ENCODE measurements at regions not wholly inside any gene's neighbourhood (a gene's known extent, or its start where the extent isn't known, plus 50 kb on each side); places are given as distances from the start of the nearest gene placed in this dataset.

DNA sequence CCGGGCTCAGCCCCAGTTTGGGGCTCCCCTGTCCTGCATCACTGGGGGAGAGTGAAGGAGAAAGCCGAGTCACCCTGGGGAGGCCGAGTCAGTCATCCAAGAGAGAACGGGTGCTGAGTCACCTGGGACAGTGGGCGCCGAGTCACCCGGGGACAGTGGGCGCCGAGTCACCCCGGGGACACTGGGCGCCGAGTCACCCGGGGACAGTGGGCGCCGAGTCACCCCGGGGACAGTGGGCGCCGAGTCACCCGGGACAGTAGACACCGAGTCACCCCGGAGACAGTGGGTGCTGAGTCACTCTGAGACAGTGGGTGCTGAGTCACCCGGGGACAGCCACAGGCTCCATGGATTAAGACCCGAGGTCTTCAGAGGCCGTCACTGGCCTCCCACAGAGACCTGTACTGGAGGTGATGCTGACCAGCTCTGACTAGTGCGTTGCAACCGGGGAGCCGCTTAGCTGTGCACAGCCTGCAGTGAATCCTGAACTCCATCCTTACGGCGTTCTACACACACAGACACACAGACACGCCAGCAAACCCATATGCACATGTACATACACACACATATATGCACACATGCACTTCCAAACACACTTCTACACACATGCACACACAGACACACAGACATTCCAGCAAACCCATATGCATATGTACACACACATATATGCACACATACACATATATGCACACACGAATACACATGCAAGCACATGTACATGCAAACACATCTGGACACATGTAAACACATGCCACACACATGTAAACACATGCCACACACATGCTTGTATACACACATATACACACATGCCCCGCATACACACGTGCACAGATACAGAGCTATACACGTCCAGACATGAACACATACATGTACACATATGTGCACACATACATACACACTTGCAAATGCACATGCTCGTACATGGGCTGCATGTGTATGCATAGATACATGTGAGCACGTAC is 64.9 kb upstream of the GALNT9 start:
- intact Hi-C loops (cut with DNase I): no loop called here
- no peaks in the 10 kb centered on the region for H3K36me3 ChIP-seq
- H3K4me3 ChIP-seq: no peak overlapping the region
- no peak for DNase-seq (ENCODE audit: low spot score)
- no peak overlapping the region for H3K27ac ChIP-seq
- H3K27me3 ChIP-seq (replicated peaks; ENCODE audit: insufficient read depth): peaks cover 24% of the 10 kb centered on the region
- no peaks in the 10 kb centered on the region for H3K9me3 ChIP-seq
- TF ChIP-seq, protein P1, sequence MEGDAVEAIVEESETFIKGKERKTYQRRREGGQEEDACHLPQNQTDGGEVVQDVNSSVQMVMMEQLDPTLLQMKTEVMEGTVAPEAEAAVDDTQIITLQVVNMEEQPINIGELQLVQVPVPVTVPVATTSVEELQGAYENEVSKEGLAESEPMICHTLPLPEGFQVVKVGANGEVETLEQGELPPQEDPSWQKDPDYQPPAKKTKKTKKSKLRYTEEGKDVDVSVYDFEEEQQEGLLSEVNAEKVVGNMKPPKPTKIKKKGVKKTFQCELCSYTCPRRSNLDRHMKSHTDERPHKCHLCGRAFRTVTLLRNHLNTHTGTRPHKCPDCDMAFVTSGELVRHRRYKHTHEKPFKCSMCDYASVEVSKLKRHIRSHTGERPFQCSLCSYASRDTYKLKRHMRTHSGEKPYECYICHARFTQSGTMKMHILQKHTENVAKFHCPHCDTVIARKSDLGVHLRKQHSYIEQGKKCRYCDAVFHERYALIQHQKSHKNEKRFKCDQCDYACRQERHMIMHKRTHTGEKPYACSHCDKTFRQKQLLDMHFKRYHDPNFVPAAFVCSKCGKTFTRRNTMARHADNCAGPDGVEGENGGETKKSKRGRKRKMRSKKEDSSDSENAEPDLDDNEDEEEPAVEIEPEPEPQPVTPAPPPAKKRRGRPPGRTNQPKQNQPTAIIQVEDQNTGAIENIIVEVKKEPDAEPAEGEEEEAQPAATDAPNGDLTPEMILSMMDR (IDR thresholded peaks at IDR 0.05): no peak
- TF ChIP-seq POLR2A (IDR thresholded peaks at IDR 0.05) (no peak), POLR2AphosphoS5 (IDR thresholded peaks at IDR 0.05) (no peak)
- WGBS: 76% methylated on average over 36 of the region's 36 CpGs
- no peaks in the 10 kb centered on the region for H3K4me1 ChIP-seq (replicated peaks)

DNA sequence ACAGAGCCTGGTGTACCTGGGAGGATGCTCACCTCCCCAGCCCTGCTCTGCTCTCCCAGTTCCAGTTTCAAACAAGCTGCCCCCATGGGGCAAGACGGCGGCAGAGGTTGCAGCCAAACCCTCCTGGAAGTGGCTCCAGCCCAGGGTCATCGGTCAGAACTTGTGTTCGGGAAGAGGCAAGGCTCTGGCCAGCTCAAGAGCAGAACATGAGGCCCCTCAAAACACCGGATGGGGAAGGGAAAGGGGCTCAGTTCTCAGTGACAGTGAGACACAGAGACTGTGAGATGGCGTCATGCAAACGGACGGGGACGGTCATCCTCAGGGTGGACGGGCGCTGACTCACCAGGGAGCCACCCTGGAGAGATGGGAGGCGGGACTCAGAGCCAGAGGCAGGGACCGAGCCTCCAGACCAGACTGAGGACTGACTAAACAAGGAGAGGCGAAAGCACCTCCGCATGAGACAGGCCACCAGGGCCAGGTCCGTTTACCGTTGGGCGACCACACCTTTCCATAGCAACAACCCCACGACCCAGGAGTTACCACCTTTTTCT is 63.9 kb upstream of the GALNT9 start:
- H3K4me1 ChIP-seq (replicated peaks): no peaks in the 10 kb centered on the region
- no peak overlapping the region for H3K27ac ChIP-seq
- no peak for DNase-seq (ENCODE audit: low spot score)
- intact Hi-C loops (cut with DNase I): no loop called here
- H3K9me3 ChIP-seq: no peaks in the 10 kb centered on the region
- WGBS: 44% methylated on average over 19 of the region's 19 CpGs
- TF ChIP-seq POLR2AphosphoS5 (IDR thresholded peaks at IDR 0.05) (no peak), POLR2A (IDR thresholded peaks at IDR 0.05) (no peak)
- TF ChIP-seq, protein P1 (IDR thresholded peaks at IDR 0.05): no peak
- peaks cover 18% of the 10 kb centered on the region for H3K27me3 ChIP-seq (replicated peaks; ENCODE audit: insufficient read depth)
- H3K4me3 ChIP-seq: no peak overlapping the region
- H3K36me3 ChIP-seq: no peaks in the 10 kb centered on the region

DNA sequence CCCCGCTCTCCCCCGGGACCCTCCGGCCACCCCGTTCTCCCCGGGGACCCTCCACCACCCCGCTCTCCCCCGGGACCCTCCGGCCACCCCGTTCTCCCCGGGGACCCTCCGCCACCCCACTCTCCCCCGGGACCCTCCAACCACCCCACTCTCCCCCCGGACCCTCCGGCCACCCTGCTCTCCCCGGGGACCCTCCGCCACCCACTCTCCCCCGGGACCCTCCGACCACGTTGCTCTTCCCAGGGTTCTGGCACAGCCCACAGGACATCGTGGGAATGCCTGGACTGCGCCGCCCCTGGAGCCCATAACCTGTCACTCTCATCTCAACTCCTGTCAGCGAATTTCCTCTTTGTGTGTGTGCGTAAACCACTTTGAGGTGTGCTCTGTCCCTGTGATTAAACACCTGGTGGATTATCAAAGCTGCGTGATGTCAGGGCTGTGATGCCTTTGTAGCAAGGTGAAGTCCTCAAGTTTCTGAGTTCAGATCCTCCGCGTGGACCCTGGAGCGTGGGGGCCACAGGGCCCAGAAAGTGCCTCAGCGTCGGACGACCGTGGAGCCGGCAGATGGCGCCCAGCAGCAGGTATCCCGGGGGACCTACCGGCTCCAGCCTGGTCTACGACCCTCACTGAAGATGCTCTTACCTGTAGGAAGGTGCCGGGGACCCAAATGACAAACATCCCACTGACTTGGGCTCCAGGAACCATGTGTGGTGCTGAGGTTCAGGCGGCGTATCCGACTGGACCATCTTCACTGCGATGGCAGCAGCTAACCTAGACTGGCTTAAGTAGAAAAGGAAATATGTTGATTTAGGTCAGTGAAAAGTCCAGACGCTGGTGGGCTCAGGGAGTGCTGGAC is 63.2 kb upstream of the GALNT9 start:
- 68% methylated on average over 21 of the region's 43 CpGs for WGBS
- DNase-seq (ENCODE audit: low spot score): no peak

DNA sequence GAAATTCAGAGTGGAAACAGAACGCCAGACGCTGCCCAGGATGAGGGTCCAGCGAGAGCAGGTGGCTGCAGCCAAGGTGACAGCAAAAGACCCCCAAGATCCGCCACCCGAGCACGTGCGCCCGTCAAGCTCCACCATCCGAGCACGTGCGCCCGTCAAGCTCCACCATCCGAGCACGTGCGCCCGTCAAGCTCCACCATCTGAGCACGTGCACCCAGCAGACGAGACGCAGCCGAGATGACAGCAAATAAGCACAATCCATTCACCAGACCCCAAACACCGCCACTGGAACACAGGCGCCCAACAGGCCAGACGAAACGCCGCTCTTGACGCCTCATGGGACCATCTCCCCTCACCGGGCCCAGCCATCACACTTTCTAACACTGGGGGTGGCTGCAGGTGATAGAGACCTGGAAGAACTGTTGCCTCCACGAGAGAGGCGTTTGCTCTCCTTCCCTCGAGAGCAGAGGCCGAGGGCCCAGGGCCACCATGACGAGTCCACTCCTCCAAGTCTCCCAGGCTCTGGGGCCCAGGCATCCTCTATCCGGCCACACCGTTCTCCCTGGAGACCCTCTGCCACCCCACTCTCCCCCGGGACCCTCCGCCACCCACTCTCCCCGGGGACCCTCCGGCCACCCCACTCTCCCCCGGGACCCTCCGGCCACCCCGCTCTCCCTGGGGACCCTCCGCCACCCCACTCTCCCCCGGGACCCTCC is 62.1 kb upstream of the GALNT9 start:
- peaks cover 11% of the 10 kb centered on the region for H3K27me3 ChIP-seq (replicated peaks; ENCODE audit: insufficient read depth)
- H3K36me3 ChIP-seq: no peaks in the 10 kb centered on the region
- DNase-seq (ENCODE audit: low spot score): no peak
- WGBS: 91% methylated on average over 39 of the region's 43 CpGs
- intact Hi-C loops (cut with DNase I): no loop called here
- H3K4me3 ChIP-seq: no peak overlapping the region
- no peak overlapping the region for H3K27ac ChIP-seq
- TF ChIP-seq, protein P1 (IDR thresholded peaks at IDR 0.05): no peak
- TF ChIP-seq POLR2AphosphoS5 (IDR thresholded peaks at IDR 0.05) (no peak), POLR2A (IDR thresholded peaks at IDR 0.05) (no peak)
- H3K9me3 ChIP-seq: no peaks in the 10 kb centered on the region
- H3K4me1 ChIP-seq (replicated peaks): no peaks in the 10 kb centered on the region

More for the DNA sequence above, 63.2 kb upstream of the GALNT9 start:
- no peaks in the 10 kb centered on the region for H3K9me3 ChIP-seq
- no peaks in the 10 kb centered on the region for H3K36me3 ChIP-seq
- TF ChIP-seq, protein P1 (IDR thresholded peaks at IDR 0.05): no peak
- no peak for TF ChIP-seq POLR2A (IDR thresholded peaks at IDR 0.05)
- no peak for TF ChIP-seq POLR2AphosphoS5 (IDR thresholded peaks at IDR 0.05)
- H3K27me3 ChIP-seq (replicated peaks; ENCODE audit: insufficient read depth): peaks cover 12% of the 10 kb centered on the region
- no peaks in the 10 kb centered on the region for H3K4me1 ChIP-seq (replicated peaks)
- no peak overlapping the region for H3K27ac ChIP-seq
- H3K4me3 ChIP-seq: no peak overlapping the region
- intact Hi-C loops (cut with DNase I): no loop called here
